ENCODE measurements at regions not wholly inside any gene's neighbourhood (a gene's known extent, or its start where the extent isn't known, plus 50 kb on each side); places are given as distances from the start of the nearest gene placed in this dataset.
"Not testable (repeated sequence)": the region's sequence is repeated elsewhere in the genome, so short reads cannot be mapped to it uniquely, and the experiment has no call there.

- H3K4me1 ChIP-seq, result no peaks in the 10 kb centered on the region
- H3K4me3 Mint-ChIP-seq, result no peak overlapping the region
- peaks cover 7% of the 10 kb centered on the region for H3K27me3 Mint-ChIP-seq (ENCODE audit: insufficient read depth, low read depth)
These were observed 93.9 kb downstream of the OLFM1 start for GRCh38 chr9:135181336-135181735.

DNA sequence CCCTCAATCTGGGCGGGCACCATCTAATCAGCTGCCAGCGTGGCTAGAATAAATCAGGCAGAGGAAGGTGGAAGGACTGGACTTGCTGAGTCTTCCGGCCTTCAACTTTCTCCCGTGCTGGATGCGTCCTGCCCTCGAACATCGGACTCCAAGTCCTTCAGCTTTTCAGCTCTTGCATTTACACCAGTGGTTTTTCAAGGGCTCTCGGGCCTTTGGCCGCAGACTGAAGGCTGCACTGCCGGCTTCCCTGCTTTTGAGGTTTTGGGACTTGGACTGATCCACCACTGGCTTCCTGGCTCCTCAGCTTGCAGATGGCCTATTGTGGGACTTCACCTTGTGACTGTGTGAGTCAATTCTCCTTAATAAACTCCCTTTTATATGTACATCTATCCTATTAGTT, 94.4 kb downstream of the OLFM1 start:
- H3K27ac Mint-ChIP-seq; H3F3A ChIP-seq (ENCODE audit: low read depth); H3K4me3 Mint-ChIP-seq; H3K4me2 ChIP-seq; H3K36me3 Mint-ChIP-seq; H3K4me1 ChIP-seq; H3K9ac ChIP-seq; H3K79me2 ChIP-seq (ENCODE audit: low read depth); H3K27ac ChIP-seq; H3K9me3 ChIP-seq (ENCODE audit: low read depth); DNase-seq (ENCODE audit: low spot score); H3K27me3 Mint-ChIP-seq (ENCODE audit: insufficient read depth, low read depth); H3K27me3 ChIP-seq; H3K4me3 ChIP-seq; H2AFZ ChIP-seq (replicated peaks); H4K20me1 ChIP-seq (ENCODE audit: low read depth); H3K36me3 ChIP-seq; H3K9me3 Mint-ChIP-seq: not testable (repeated sequence)
- H3K4me1 Mint-ChIP-seq, result peaks cover 14% of the 10 kb centered on the region

More at GRCh38 chr9:135181336-135181735, 93.9 kb downstream of the OLFM1 start:
- H4K20me1 ChIP-seq (ENCODE audit: low read depth), result no peaks in the 10 kb centered on the region
- Mint-ChIP-seq H3K4me1 (peaks cover 14% of the 10 kb centered on the region), H3K27ac (no peak overlapping the region), H3K9me3 (no peaks in the 10 kb centered on the region), H3K36me3 (no peaks in the 10 kb centered on the region)
- no peaks in the 10 kb centered on the region for H3K36me3 ChIP-seq
- TF ChIP-seq EZH2phosphoT487 (IDR thresholded peaks at IDR 0.05), result no peak
- no peak for TF ChIP-seq EZH2 (IDR thresholded peaks at IDR 0.05)
- TF ChIP-seq, protein P1, sequence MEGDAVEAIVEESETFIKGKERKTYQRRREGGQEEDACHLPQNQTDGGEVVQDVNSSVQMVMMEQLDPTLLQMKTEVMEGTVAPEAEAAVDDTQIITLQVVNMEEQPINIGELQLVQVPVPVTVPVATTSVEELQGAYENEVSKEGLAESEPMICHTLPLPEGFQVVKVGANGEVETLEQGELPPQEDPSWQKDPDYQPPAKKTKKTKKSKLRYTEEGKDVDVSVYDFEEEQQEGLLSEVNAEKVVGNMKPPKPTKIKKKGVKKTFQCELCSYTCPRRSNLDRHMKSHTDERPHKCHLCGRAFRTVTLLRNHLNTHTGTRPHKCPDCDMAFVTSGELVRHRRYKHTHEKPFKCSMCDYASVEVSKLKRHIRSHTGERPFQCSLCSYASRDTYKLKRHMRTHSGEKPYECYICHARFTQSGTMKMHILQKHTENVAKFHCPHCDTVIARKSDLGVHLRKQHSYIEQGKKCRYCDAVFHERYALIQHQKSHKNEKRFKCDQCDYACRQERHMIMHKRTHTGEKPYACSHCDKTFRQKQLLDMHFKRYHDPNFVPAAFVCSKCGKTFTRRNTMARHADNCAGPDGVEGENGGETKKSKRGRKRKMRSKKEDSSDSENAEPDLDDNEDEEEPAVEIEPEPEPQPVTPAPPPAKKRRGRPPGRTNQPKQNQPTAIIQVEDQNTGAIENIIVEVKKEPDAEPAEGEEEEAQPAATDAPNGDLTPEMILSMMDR (IDR thresholded peaks at IDR 0.05), result no peak
- no peak overlapping the region for H3K4me3 ChIP-seq
- DNase-seq (ENCODE audit: low spot score), result no peak
- H3K9me3 ChIP-seq (ENCODE audit: low read depth), result no peaks in the 10 kb centered on the region
- H2AFZ ChIP-seq (replicated peaks), result no peak overlapping the region
- no peak overlapping the region for H3K4me2 ChIP-seq
- no peak overlapping the region for H3K27ac ChIP-seq
- H3F3A ChIP-seq (ENCODE audit: low read depth), result no peaks in the 10 kb centered on the region
- no peak overlapping the region for H3K9ac ChIP-seq
- H3K27me3 ChIP-seq, result no peaks in the 10 kb centered on the region
- H3K79me2 ChIP-seq (ENCODE audit: low read depth), result no peaks in the 10 kb centered on the region

DNA sequence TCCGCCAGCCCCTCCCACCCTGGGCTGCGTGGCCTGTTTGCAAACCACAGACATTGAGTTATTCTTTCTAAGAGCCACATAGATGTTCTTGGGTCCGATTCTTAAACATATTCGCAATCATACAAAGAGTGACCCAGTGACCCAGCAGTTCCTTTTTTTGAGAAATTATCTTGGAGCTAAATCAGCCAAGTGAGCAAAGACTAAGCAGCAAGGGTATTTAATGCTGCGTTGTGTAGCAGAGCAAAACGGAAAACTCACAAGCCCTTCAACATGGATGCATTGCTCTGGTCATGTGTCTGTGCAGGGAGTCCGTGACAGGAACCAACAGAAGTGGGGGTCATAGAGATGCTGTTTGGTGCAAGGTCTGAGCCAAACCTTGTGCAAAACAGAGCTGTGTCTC, 95.6 kb downstream of the OLFM1 start:
- H3K4me3 ChIP-seq, result no peak overlapping the region
- no peak overlapping the region for H3K4me3 Mint-ChIP-seq
- H3K4me1 ChIP-seq, result no peaks in the 10 kb centered on the region
- H3K79me2 ChIP-seq (ENCODE audit: low read depth), result no peaks in the 10 kb centered on the region
- peaks cover 17% of the 10 kb centered on the region for H3K4me1 Mint-ChIP-seq
- no peak overlapping the region for H3K27ac Mint-ChIP-seq
- H3K36me3 Mint-ChIP-seq, result no peaks in the 10 kb centered on the region
- H3K9me3 Mint-ChIP-seq, result no peaks in the 10 kb centered on the region
- no peak overlapping the region for H2AFZ ChIP-seq (replicated peaks)
- H3K27me3 Mint-ChIP-seq (ENCODE audit: insufficient read depth, low read depth), result peaks cover 8% of the 10 kb centered on the region
- no peaks in the 10 kb centered on the region for H3F3A ChIP-seq (ENCODE audit: low read depth)
- no peak for TF ChIP-seq EZH2 (IDR thresholded peaks at IDR 0.05)
- TF ChIP-seq, protein P1 (IDR thresholded peaks at IDR 0.05), result no peak
- H3K9ac ChIP-seq, result no peak overlapping the region
- no peak overlapping the region for H3K27ac ChIP-seq
- no peaks in the 10 kb centered on the region for H4K20me1 ChIP-seq (ENCODE audit: low read depth)
- H3K36me3 ChIP-seq, result no peaks in the 10 kb centered on the region
- no peaks in the 10 kb centered on the region for H3K27me3 ChIP-seq
- no peak overlapping the region for H3K4me2 ChIP-seq
- H3K9me3 ChIP-seq (ENCODE audit: low read depth), result no peaks in the 10 kb centered on the region
- no peak for DNase-seq (ENCODE audit: low spot score)

DNA sequence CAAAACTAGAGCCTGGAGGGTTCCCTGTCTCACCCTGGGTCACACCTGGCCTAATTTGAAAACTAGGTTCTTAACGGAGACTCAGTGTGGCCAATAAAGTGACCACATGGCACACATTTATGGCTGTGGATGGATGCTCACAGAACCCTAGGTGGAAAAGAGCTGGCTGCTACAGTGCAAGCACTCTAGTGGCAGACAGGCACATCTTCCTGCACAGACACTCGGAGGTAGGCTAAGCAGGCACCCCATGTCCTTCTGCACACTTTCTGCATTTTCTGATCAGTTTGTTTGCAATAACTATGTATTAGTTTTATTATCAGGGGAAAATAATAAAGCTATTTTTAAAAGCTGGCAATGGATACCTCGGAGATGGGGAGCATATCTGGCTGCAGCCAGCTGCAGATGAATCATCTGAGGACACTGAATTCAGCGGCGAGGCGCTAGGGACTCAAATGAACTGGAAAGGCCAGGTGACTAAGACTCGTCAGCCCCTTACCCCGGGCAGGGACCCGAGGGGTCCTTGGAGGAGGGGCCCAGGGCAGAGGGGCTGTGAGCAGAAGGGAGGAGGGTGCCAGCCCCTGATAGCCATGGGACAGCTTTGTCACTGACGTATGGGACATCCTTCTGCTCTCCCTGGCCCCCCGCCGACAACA, 96.2 kb downstream of the OLFM1 start:
- H4K20me1 ChIP-seq (ENCODE audit: low read depth), result no peaks in the 10 kb centered on the region
- Mint-ChIP-seq H3K4me3 (no peak overlapping the region), H3K27ac (no peak overlapping the region), H3K4me1 (peaks cover 17% of the 10 kb centered on the region), H3K36me3 (no peaks in the 10 kb centered on the region), H3K27me3 (ENCODE audit: insufficient read depth, low read depth) (peaks cover 8% of the 10 kb centered on the region), H3K9me3 (no peaks in the 10 kb centered on the region)
- no peaks in the 10 kb centered on the region for H3K27me3 ChIP-seq
- H3K36me3 ChIP-seq, result no peaks in the 10 kb centered on the region
- no peaks in the 10 kb centered on the region for H3K9me3 ChIP-seq (ENCODE audit: low read depth)
- no peak overlapping the region for H2AFZ ChIP-seq (replicated peaks)
- no peak for DNase-seq (ENCODE audit: low spot score)
- no peak overlapping the region for H3K4me3 ChIP-seq
- H3K4me2 ChIP-seq, result no peak overlapping the region
- no peak overlapping the region for H3K9ac ChIP-seq
- H3F3A ChIP-seq (ENCODE audit: low read depth), result no peaks in the 10 kb centered on the region
- H3K79me2 ChIP-seq (ENCODE audit: low read depth), result no peaks in the 10 kb centered on the region
- H3K27ac ChIP-seq, result no peak overlapping the region
- H3K4me1 ChIP-seq, result no peaks in the 10 kb centered on the region
- TF ChIP-seq, protein P1 (IDR thresholded peaks at IDR 0.05), result no peak
- no peak for TF ChIP-seq EZH2 (IDR thresholded peaks at IDR 0.05)
- no peak for TF ChIP-seq EZH2phosphoT487 (IDR thresholded peaks at IDR 0.05)
